Neural crest cell (in vitro differentiated cells): ENCODE measurements at regions not wholly inside any gene's neighbourhood (a gene's known extent, or its start where the extent isn't known, plus 50 kb on each side); places are given as distances from the start of the nearest gene placed in this dataset.
"Not testable (repeated sequence)": the region's sequence is repeated elsewhere in the genome, so short reads cannot be mapped to it uniquely, and the experiment has no call there.

Experiments
- DNase-seq: peaks from one replicate; pipeline ENCODE4 v3.0.0; 2021; ENCODE audit warnings: low read depth, mixed read lengths, low spot score
- H3K27ac Mint-ChIP-seq: one replicate; pipeline ENCODE4 v1.8.0; 2021; ENCODE audit warnings: mild to moderate bottlenecking, mixed read lengths; ENCODE audit not compliant: unreplicated experiment
- H3K27me3 Mint-ChIP-seq: 2 replicates; pipeline ENCODE4 v1.8.0; 2021; ENCODE audit warnings: low read depth, mild to moderate bottlenecking, mixed read lengths
- H3K36me3 Mint-ChIP-seq: 2 replicates; pipeline ENCODE4 v1.8.0; 2021; ENCODE audit warnings: low read depth, mild to moderate bottlenecking, mixed read lengths
- H3K4me1 Mint-ChIP-seq: 2 replicates; pipeline ENCODE4 v1.8.0; 2021; ENCODE audit warnings: mixed read lengths
- H3K4me3 Mint-ChIP-seq: one replicate; pipeline ENCODE4 v1.8.0; 2021; ENCODE audit warnings: mild to moderate bottlenecking, mixed read lengths
- H3K9me3 Mint-ChIP-seq: 2 replicates; pipeline ENCODE4 v1.8.0; 2021; ENCODE audit warnings: mixed read lengths
- TF ChIP-seq, protein P1 (sequence below): fragments of 200-600 bp; sonication (generic); conservative IDR thresholded peaks from 2 replicates; pipeline ENCODE4 v1.5.0; 2021; ENCODE audit warnings: antibody characterized with exemption, mild to moderate bottlenecking

DNA sequence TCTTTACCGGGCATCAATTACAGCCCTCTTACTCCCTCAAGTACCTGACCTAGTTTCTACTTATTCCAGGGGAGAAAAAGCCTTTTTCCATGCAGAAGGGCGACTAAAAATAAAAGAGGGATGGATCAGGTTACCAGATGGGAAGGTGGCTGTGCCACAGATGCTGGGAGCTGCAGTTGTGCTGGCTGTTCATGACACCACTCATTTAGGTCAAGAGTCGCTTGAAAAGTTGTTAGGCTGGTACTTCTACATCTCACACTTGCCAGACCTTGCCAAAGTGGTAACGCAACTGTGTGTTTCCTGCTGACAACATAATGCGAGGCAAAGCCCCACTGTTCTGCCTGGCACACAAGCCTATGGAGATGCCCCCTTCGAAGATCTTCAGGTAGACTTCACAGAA lies 148.4 kb upstream of the FGF16 start:
- H3K36me3 Mint-ChIP-seq: no peaks in the 10 kb centered on the region
- TF ChIP-seq, protein P1, sequence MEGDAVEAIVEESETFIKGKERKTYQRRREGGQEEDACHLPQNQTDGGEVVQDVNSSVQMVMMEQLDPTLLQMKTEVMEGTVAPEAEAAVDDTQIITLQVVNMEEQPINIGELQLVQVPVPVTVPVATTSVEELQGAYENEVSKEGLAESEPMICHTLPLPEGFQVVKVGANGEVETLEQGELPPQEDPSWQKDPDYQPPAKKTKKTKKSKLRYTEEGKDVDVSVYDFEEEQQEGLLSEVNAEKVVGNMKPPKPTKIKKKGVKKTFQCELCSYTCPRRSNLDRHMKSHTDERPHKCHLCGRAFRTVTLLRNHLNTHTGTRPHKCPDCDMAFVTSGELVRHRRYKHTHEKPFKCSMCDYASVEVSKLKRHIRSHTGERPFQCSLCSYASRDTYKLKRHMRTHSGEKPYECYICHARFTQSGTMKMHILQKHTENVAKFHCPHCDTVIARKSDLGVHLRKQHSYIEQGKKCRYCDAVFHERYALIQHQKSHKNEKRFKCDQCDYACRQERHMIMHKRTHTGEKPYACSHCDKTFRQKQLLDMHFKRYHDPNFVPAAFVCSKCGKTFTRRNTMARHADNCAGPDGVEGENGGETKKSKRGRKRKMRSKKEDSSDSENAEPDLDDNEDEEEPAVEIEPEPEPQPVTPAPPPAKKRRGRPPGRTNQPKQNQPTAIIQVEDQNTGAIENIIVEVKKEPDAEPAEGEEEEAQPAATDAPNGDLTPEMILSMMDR: no peak
- no peaks in the 10 kb centered on the region for H3K4me1 Mint-ChIP-seq
- H3K9me3 Mint-ChIP-seq: peaks cover 21% of the 10 kb centered on the region
- no peaks in the 10 kb centered on the region for H3K27me3 Mint-ChIP-seq
- no peak overlapping the region for H3K4me3 Mint-ChIP-seq
- no peak for DNase-seq
- H3K27ac Mint-ChIP-seq: no peak overlapping the region

DNA sequence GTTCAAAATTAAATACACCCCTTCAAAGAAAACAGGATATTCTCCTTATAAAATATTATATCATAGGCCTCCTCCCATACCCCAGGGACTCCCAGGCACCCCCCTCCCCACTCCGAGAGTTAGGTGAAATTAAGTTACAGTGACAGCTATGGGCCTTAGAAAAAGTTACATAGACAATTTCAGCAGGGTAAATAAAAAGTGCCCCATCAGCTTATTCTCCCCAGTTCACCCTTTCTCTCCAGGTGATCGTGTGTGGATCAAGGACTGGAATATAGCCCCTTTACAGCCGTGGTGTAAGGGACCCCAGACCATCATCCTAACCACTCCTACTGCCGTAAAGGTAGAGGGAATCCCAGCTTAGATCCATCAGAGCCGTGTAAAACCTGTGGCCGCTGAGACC lies 147.6 kb upstream of the FGF16 start:
- no peak for DNase-seq
- TF ChIP-seq, protein P1: no peak
- H3K4me1 Mint-ChIP-seq: no peaks in the 10 kb centered on the region
- H3K9me3 Mint-ChIP-seq: peaks cover 18% of the 10 kb centered on the region
- H3K27ac Mint-ChIP-seq: no peak overlapping the region
- H3K36me3 Mint-ChIP-seq: no peaks in the 10 kb centered on the region
- no peak overlapping the region for H3K4me3 Mint-ChIP-seq
- no peaks in the 10 kb centered on the region for H3K27me3 Mint-ChIP-seq

DNA sequence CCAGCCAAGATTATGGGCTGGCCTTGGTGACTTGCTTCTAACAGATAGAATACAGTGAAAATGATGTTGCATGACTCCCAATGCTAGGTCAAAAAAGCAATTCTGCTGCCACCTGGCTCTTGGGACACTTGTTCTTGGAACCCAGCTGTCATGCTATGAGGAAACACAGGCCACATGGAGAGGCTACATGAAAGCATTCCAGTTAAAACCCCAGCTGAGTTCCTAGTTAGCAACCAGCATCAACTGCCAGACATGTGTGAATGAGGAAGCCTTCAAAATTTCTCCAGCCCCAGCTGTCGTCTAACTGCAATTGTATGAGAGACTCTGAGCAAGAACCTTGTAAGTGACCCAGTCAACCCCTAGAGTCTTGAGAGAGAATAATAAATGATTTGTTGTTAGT lies 105.2 kb upstream of the FGF16 start:
- H3K27me3 Mint-ChIP-seq: no peaks in the 10 kb centered on the region
- H3K4me3 Mint-ChIP-seq: no peak overlapping the region
- TF ChIP-seq, protein P1: no peak
- no peaks in the 10 kb centered on the region for H3K36me3 Mint-ChIP-seq
- H3K4me1 Mint-ChIP-seq: no peaks in the 10 kb centered on the region
- no peak overlapping the region for H3K27ac Mint-ChIP-seq
- no peak for DNase-seq
- peaks cover 2% of the 10 kb centered on the region for H3K9me3 Mint-ChIP-seq

DNA sequence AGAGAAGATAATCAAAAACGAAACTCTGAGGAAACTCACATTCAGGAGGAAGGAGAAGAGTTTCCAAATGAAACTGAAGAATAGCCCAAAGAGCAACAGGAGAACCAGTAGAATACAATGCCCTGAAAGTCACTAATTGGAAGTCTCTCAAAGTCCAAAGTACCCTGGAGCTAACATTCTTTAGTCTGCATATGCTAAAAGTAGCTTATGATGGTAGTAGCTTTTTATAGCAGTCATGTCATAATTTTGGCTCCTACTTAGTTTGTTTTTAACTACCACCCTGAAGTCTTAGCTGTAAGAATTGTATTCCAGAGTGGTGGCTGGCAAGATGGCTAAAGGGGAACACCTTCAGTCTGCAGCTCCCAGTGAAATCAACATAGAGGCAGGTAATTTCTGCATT lies 100.3 kb upstream of the FGF16 start:
- no peak overlapping the region for H3K27ac Mint-ChIP-seq
- H3K9me3 Mint-ChIP-seq: peaks cover 9% of the 10 kb centered on the region
- no peak overlapping the region for H3K4me3 Mint-ChIP-seq
- DNase-seq: no peak
- no peaks in the 10 kb centered on the region for H3K4me1 Mint-ChIP-seq
- peaks cover 9% of the 10 kb centered on the region for H3K36me3 Mint-ChIP-seq
- no peaks in the 10 kb centered on the region for H3K27me3 Mint-ChIP-seq
- TF ChIP-seq, protein P1: no peak

DNA sequence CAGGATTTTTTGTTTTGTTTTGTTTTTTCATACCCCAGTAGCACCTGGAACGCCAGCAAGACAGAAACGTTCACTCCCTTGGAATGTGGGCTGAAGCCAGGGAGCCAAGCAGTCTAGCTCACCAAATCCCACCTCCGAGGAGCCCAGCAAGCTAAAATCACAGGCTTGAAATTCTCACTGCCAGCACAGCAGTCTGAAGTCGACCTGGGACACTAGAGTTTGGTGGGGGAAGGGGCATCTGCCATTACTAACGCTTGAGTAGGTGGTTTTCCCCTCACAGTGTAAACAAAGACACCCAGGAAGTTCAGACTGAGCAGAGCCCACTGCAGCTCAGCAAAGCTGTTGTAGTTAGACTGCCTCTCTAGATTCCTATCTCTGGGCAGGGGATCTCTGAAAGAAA lies 99.6 kb upstream of the FGF16 start:
- H3K27me3 Mint-ChIP-seq: no peaks in the 10 kb centered on the region
- no peak for DNase-seq
- TF ChIP-seq, protein P1: no peak
- H3K4me1 Mint-ChIP-seq: no peaks in the 10 kb centered on the region
- H3K4me3 Mint-ChIP-seq: no peak overlapping the region
- H3K27ac Mint-ChIP-seq: no peak overlapping the region
- H3K9me3 Mint-ChIP-seq: peaks cover 9% of the 10 kb centered on the region
- H3K36me3 Mint-ChIP-seq: peaks cover 9% of the 10 kb centered on the region

DNA sequence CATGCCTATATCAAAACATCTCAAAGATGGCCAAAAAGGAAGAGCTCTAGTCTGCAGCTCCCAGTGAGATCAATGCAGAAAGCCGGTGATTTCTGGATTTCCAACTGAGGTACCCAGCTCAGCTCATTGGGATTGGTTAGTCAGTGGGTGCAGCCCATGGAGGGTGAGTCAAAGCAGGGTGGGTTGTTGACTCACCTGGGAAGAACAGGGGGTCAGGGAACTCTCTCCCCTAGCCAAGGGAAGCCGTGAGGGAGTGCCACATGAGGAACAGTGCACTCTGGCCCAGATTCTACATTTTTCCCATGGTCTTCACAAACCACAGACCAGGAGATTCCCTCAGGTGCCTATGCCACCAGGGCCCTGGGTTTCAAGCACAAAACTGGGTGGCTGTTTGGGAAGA lies 57.3 kb upstream of the FGF16 start:
- Mint-ChIP-seq H3K27ac (no peak overlapping the region), H3K9me3 (peaks cover 28% of the 10 kb centered on the region), H3K36me3 (peaks cover 7% of the 10 kb centered on the region), H3K27me3 (peaks cover 4% of the 10 kb centered on the region), H3K4me3 (no peak overlapping the region), H3K4me1 (no peaks in the 10 kb centered on the region)
- TF ChIP-seq, protein P1: no peak
- no peak for DNase-seq

DNA sequence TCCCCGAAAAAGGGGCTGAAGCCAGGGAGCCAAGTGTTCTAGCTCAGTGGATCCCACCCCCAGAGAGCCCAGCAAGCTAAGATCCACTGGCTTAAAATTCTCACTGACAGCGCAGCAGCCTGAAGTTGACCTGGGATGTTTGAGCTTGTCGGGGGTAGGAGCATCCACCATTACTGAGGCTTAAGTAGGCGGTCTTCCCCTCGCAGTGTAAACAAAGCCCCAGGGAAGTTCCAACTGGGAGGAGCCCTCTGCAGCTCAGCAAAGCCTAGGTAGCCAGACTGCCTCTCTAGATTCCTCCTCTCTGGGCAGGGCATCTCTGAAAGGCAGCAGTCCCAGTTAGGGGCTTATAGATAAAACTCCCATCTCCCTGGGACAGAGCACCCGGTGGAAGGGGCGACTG lies 56.8 kb upstream of the FGF16 start:
- H3K4me1 Mint-ChIP-seq, H3K27me3 Mint-ChIP-seq, H3K27ac Mint-ChIP-seq, DNase-seq, H3K36me3 Mint-ChIP-seq, H3K4me3 Mint-ChIP-seq: not testable (repeated sequence)
- H3K9me3 Mint-ChIP-seq: peaks cover 30% of the 10 kb centered on the region
